ENCODE measurements at regions not wholly inside any gene's neighbourhood (a gene's known extent, or its start where the extent isn't known, plus 50 kb on each side); places are given as distances from the start of the nearest gene placed in this dataset.
"Not testable (repeated sequence)": the region's sequence is repeated elsewhere in the genome, so short reads cannot be mapped to it uniquely, and the experiment has no call there.

DNA sequence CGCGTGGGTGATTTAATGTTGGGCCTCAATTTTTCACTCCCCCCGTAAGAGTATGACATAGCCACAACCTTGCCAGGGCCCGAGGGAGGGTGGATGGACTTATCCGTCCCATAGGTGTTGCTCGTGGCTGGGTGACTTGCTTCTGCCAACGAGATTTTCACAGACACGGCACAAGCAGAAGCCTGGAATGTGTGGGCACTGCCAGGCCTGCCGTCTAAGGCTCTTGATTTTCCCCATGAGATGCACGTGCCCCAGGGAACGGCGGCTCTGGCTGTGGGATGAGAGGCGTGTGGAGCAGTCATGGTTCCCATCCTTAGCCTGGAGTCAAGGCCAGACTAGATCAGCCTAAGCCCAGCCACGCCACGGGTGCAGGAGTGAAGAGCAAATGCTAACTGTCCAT is 58.6 kb upstream of the APOD start:
- not testable (repeated sequence) for TF ChIP-seq POLR2A (IDR thresholded peaks at IDR 0.05)
- TF ChIP-seq, protein P1, sequence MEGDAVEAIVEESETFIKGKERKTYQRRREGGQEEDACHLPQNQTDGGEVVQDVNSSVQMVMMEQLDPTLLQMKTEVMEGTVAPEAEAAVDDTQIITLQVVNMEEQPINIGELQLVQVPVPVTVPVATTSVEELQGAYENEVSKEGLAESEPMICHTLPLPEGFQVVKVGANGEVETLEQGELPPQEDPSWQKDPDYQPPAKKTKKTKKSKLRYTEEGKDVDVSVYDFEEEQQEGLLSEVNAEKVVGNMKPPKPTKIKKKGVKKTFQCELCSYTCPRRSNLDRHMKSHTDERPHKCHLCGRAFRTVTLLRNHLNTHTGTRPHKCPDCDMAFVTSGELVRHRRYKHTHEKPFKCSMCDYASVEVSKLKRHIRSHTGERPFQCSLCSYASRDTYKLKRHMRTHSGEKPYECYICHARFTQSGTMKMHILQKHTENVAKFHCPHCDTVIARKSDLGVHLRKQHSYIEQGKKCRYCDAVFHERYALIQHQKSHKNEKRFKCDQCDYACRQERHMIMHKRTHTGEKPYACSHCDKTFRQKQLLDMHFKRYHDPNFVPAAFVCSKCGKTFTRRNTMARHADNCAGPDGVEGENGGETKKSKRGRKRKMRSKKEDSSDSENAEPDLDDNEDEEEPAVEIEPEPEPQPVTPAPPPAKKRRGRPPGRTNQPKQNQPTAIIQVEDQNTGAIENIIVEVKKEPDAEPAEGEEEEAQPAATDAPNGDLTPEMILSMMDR (IDR thresholded peaks at IDR 0.05): not testable (repeated sequence)
